HCT116 (cell line): ENCODE measurements at regions not wholly inside any gene's neighbourhood (a gene's known extent, or its start where the extent isn't known, plus 50 kb on each side); places are given as distances from the start of the nearest gene placed in this dataset.

Experiments used
- ATAC-seq: fragments of 200-7000 bp; cut with Tn5 transposase; 2 replicates; pipeline ENCODE4 v1.9.1; 2020; ENCODE audit warnings: mild to moderate bottlenecking, moderate library complexity
- BruUV-seq: library from RNA; stranded (reverse); fragments of 400-500 nt; replicated peaks from 2 replicates; lab custom pipeline; 2021; lab: Mats Ljungman, UMichigan
- CTCF ChIA-PET: fragments of 300-600 bp; sonication (Branson Sonifier 250); formaldehyde crosslinking; loops from one replicate; lab custom pipeline; 2021; ENCODE audit warnings: antibody characterized with exemption; lab: Charles Lee
- POLR2A ChIA-PET: fragments of 300-600, 350-600 bp; sonication (Branson Sonifier 250); formaldehyde crosslinking; loops from one replicate; lab custom pipeline; 2021; ENCODE audit warnings: antibody characterized with exemption; lab: Charles Lee
- RAD21 ChIA-PET, 2 experiments: fragments of 300-600 bp; sonication (Branson Sonifier 250); formaldehyde crosslinking; loops; one replicate each; lab custom pipeline; 2023; ENCODE audit warnings: low total read pairs in 2 of 2; ENCODE audit not compliant: uncharacterized antibody in 2 of 2, unreplicated experiment in 2 of 2, low non-redundant PET in 1 of 2; lab: Charles Lee
- DNase-seq: peaks from one replicate; pipeline ENCODE4 v3.0.0-alpha.2; 2010; ENCODE audit warnings: low read depth, low spot score
- H2AFZ ChIP-seq: fragments of 200-600 bp; shearing (Covaris generic), sonication (generic); 2 replicates; pipeline ENCODE4 v1.6.1; 2017; ENCODE audit warnings: low read depth, mixed run types, mixed read lengths, antibody characterized with exemption, low read length; ENCODE audit not compliant: poor library complexity, severe bottlenecking
- H3K27ac ChIP-seq: 2 replicates; pipeline ENCODE4 v1.5.1; 2012; ENCODE audit warnings: low read depth, low read length
- H3K27me3 ChIP-seq: fragments of 200-600 bp; sonication (generic); 2 replicates; pipeline ENCODE4 v1.6.1; 2016; ENCODE audit warnings: mixed run types, low read length, mixed read lengths; ENCODE audit not compliant: insufficient read depth
- H3K36me3 ChIP-seq, 2 experiments: fragments of 200-500 bp in 1 of 2; fragments of 200-600 bp in 1 of 2; sonication (Bioruptor generic) in 1 of 2; sonication (generic) in 1 of 2; 2 replicates each; pipeline versions ENCODE4 v1.5.1 to v1.6.1; 2014 to 2016; ENCODE audit warnings: low read length in 2 of 2, inconsistent platforms in 1 of 2, mixed read lengths in 1 of 2, mixed run types in 1 of 2; ENCODE audit not compliant: insufficient read depth in 2 of 2, control insufficient read depth in 1 of 2
- H3K4me1 ChIP-seq, 2 experiments: fragments of 200-600 bp in 1 of 2; sonication (generic) in 1 of 2; 2 replicates each; pipeline versions ENCODE4 v1.5.1 to v1.6.1; 2012 to 2017; ENCODE audit warnings: low read length in 2 of 2, inconsistent platforms in 1 of 2, mild to moderate bottlenecking in 1 of 2, mixed read lengths in 1 of 2, mixed run types in 1 of 2, moderate library complexity in 1 of 2; ENCODE audit not compliant: insufficient read depth in 2 of 2, control insufficient read depth in 1 of 2
- H3K4me2 ChIP-seq: fragments of 200-600 bp; sonication (generic); 2 replicates; pipeline ENCODE4 v1.6.1; 2017; ENCODE audit warnings: mixed run types, low read length, mixed read lengths
- H3K4me3 ChIP-seq, 2 experiments: fragments of 200-600 bp in 1 of 2; sonication (generic) in 1 of 2; replicated peaks in 1 of 2; 2 replicates each; pipeline ENCODE4 v1.5.1; 2011 to 2016; ENCODE audit warnings: low read length in 2 of 2, control low read depth in 1 of 2, low read depth in 1 of 2, mild to moderate bottlenecking in 1 of 2, mixed read lengths in 1 of 2, mixed run types in 1 of 2
- H3K79me2 ChIP-seq: fragments of 200-600 bp; sonication (generic); 2 replicates; pipeline ENCODE4 v1.6.1; 2017; ENCODE audit warnings: mild to moderate bottlenecking, mixed run types, low read length, moderate library complexity, mixed read lengths; ENCODE audit not compliant: insufficient read depth
- H3K9ac ChIP-seq: fragments of 200-600 bp; sonication (generic); 2 replicates; pipeline ENCODE4 v1.6.1; 2016; ENCODE audit warnings: low read length, mixed read lengths
- H3K9me2 ChIP-seq: fragments of 200-600 bp; sonication (generic), shearing (Covaris generic); 2 replicates; pipeline ENCODE4 v1.6.1; 2017; ENCODE audit warnings: mixed run types, mild to moderate bottlenecking, moderate library complexity; ENCODE audit not compliant: insufficient read depth
- H3K9me3 ChIP-seq, 2 experiments: fragments of 200-500 bp in 1 of 2; fragments of 200-600 bp in 1 of 2; sonication (Bioruptor generic) in 1 of 2; sonication (generic) in 1 of 2; 2 replicates each; pipeline ENCODE4 v1.6.1; 2014 to 2017; ENCODE audit warnings: low read length in 2 of 2, mixed read lengths in 2 of 2, inconsistent platforms in 1 of 2, low read depth in 1 of 2, mild to moderate bottlenecking in 1 of 2, mixed run types in 1 of 2, moderate library complexity in 1 of 2; ENCODE audit not compliant: control insufficient read depth in 1 of 2, insufficient read depth in 1 of 2
- H4K20me1 ChIP-seq: fragments of 200-600 bp; sonication (generic), shearing (Covaris generic); 2 replicates; pipeline ENCODE4 v1.6.1; 2017; ENCODE audit warnings: mixed run types, mild to moderate bottlenecking, moderate library complexity; ENCODE audit not compliant: insufficient read depth
- ATF3 ChIP-seq: IDR thresholded peaks from 2 replicates; pipeline ENCODE4 v1.6.1; 2012
- CBX3 ChIP-seq: IDR thresholded peaks from 2 replicates; pipeline ENCODE4 v1.6.1; 2012; ENCODE audit warnings: low read depth
- CEBPB ChIP-seq: IDR thresholded peaks from 2 replicates; pipeline ENCODE4 v1.6.1; 2012; ENCODE audit warnings: low read depth
- CTCF ChIP-seq, 3 experiments: fragments of 200-600 bp in 1 of 3; sonication (generic) in 1 of 3; IDR thresholded peaks in 2 of 3; conservative IDR thresholded peaks in 1 of 3; 2 replicates each; pipeline ENCODE4 v1.5.1; 2012 to 2017; ENCODE audit warnings: low read depth in 2 of 3, low read length in 2 of 3, antibody characterized with exemption in 1 of 3, borderline replicate concordance in 1 of 3, control low read depth in 1 of 3, mild to moderate bottlenecking in 1 of 3, mixed read lengths in 1 of 3, mixed run types in 1 of 3, moderate library complexity in 1 of 3; ENCODE audit not compliant: insufficient read depth in 1 of 3
- EGR1 ChIP-seq: IDR thresholded peaks from 2 replicates; pipeline ENCODE4 v1.6.1; 2012; ENCODE audit warnings: low read depth
- ELF1 ChIP-seq: IDR thresholded peaks from 2 replicates; pipeline ENCODE4 v1.6.1; 2012; ENCODE audit warnings: low read depth, borderline replicate concordance
- EZH2phosphoT487 ChIP-seq: fragments of 200-600 bp; IDR thresholded peaks from 2 replicates; pipeline ENCODE4 v1.6.1; 2018; ENCODE audit warnings: antibody characterized with exemption, borderline replicate concordance
- JUND ChIP-seq: IDR thresholded peaks from 2 replicates; pipeline ENCODE4 v1.6.1; 2012
- MAX ChIP-seq: IDR thresholded peaks from 2 replicates; pipeline ENCODE4 v1.6.1; 2012
- POLR2A ChIP-seq: IDR thresholded peaks from 2 replicates; pipeline ENCODE4 v1.7.0; 2011; ENCODE audit warnings: borderline replicate concordance; ENCODE audit not compliant: insufficient read depth, insufficient read length; ENCODE audit errors: extremely low read depth
- REST ChIP-seq: IDR thresholded peaks from 2 replicates; pipeline ENCODE4 v1.6.1; 2012; ENCODE audit warnings: low read depth
- SIN3A ChIP-seq: IDR thresholded peaks from 2 replicates; pipeline ENCODE4 v1.6.1; 2012; ENCODE audit warnings: low read depth
- SRF ChIP-seq: IDR thresholded peaks from 2 replicates; pipeline ENCODE4 v1.6.1; 2012; ENCODE audit warnings: low read depth
- YY1 ChIP-seq: IDR thresholded peaks from 2 replicates; pipeline ENCODE4 v1.6.1; 2011; ENCODE audit warnings: low read length, low read depth, moderate library complexity, mild to moderate bottlenecking; ENCODE audit not compliant: insufficient replicate concordance; ENCODE audit errors: extremely low read depth
- ZNF274 ChIP-seq: fragments of 200-500 bp; sonication (Bioruptor generic); IDR thresholded peaks from 2 replicates; pipeline ENCODE4 v1.6.1; 2014; ENCODE audit warnings: mild to moderate bottlenecking, low read depth, low read length, inconsistent platforms
- intact Hi-C: fragments of 100-400 bp; cut with micrococcal nuclease; formaldehyde crosslinking; loops from 2 replicates; pipeline ENCODE4 v1.10.0; 2022
- TF ChIP-seq, protein P1 (sequence below): IDR thresholded peaks from 2 replicates; pipeline ENCODE4 v1.6.1; 2011; ENCODE audit warnings: mild to moderate bottlenecking, low read length, moderate library complexity; ENCODE audit not compliant: insufficient replicate concordance; ENCODE audit errors: extremely low read depth

DNA sequence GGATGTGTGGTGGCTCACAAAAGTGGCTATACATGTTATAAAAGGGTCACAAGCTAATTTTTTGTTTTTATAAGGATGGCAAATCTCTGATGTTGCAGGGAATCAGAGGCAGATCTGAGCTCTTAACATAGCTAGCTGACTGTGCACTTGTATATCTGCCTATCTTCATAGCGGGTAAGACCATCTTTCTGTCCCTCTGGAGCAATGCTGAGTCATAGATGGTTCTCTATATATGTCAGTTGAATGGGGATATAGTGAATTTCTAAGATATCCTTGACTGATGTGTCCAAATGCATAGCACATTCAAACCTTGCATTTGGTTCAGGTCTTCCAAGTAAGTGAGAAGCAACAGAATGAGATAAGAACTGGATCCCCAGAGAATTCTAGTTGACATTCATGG, 272.6 kb upstream of the PROX1 start:
- POLR2A ChIA-PET = no interaction called here
- intact Hi-C loops = no loop called here
- Histone ChIP-seq H3K36me3 (no peaks in the 10 kb centered on the region), H3K9ac (no peak overlapping the region), H3K79me2 (no peaks in the 10 kb centered on the region), H3K4me1 (no peaks in the 10 kb centered on the region), H2AFZ (no peak overlapping the region), H3K9me2 (no peaks in the 10 kb centered on the region), H3K4me2 (no peak overlapping the region), H4K20me1 (no peaks in the 10 kb centered on the region), H3K27me3 (no peaks in the 10 kb centered on the region), H3K27ac (no peak overlapping the region), H3K9me3 (no peaks in the 10 kb centered on the region), H3K4me3 (no peak overlapping the region)
- TF ChIP-seq JUND (no peak), YY1 (no peak), SIN3A (no peak), CBX3 (no peak), CTCF (IDR thresholded peaks at IDR 0.05 in 2 of 3, conservative IDR thresholded peaks at IDR 0.05 in 1 of 3; ENCODE audit: borderline replicate concordance in 1 of 3, insufficient read depth in 1 of 3, low read depth in 2 of 3, low read length in 2 of 3) (no peak), REST (no peak), EZH2phosphoT487 (no peak), POLR2A (no peak), EGR1 (no peak), SRF (no peak), ATF3 (no peak), ELF1 (no peak), ZNF274 (no peak), MAX (no peak), CEBPB (no peak)
- TF ChIP-seq, protein P1, sequence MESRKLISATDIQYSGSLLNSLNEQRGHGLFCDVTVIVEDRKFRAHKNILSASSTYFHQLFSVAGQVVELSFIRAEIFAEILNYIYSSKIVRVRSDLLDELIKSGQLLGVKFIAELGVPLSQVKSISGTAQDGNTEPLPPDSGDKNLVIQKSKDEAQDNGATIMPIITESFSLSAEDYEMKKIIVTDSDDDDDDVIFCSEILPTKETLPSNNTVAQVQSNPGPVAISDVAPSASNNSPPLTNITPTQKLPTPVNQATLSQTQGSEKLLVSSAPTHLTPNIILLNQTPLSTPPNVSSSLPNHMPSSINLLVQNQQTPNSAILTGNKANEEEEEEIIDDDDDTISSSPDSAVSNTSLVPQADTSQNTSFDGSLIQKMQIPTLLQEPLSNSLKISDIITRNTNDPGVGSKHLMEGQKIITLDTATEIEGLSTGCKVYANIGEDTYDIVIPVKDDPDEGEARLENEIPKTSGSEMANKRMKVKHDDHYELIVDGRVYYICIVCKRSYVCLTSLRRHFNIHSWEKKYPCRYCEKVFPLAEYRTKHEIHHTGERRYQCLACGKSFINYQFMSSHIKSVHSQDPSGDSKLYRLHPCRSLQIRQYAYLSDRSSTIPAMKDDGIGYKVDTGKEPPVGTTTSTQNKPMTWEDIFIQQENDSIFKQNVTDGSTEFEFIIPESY = no peak
- DNase-seq (no peak), ATAC-seq (no peak)
- RAD21 ChIA-PET = no interaction called here
- BruUV-seq = no TSS peak
- CTCF ChIA-PET = no interaction called here
